ENCODE measurements at regions not wholly inside any gene's neighbourhood (a gene's known extent, or its start where the extent isn't known, plus 50 kb on each side); places are given as distances from the start of the nearest gene placed in this dataset.

DNA sequence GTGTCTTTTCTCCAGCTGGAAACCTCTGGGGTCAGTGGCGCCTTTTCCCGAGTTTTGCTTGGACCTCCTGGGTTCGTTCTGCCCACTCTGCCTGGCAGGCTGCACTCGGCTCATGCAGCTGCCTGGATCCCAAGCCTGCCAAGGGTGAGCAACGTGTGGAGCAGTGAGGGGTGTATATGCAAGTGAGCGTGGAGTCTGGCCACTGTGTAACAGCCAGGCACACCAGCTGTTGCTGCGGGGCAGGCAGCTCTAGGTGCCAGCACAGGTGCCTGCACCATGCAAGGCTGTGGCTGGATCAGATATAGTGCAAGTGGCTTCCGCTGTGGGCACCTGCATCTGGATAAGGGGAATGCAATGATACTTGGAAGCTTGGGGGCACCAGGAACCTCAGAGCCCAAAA lies 699.4 kb downstream of the SLITRK1 start:
- Mint-ChIP-seq H3K4me3 (ENCODE audit: unreplicated experiment) (no peak overlapping the region), H3K4me1 (ENCODE audit: insufficient read depth, unreplicated experiment) (no peaks in the 10 kb centered on the region), H3K27ac (ENCODE audit: low read depth, unreplicated experiment) (no peak overlapping the region), H3K27me3 (ENCODE audit: insufficient read depth, unreplicated experiment) (no peaks in the 10 kb centered on the region), H3K9me3 (ENCODE audit: unreplicated experiment) (no peaks in the 10 kb centered on the region), H3K36me3 (ENCODE audit: insufficient read depth, unreplicated experiment) (no peaks in the 10 kb centered on the region)
- ChIA-PET POLR2A (no interaction called here), CTCF (interaction anchor here (1.1 kb wide), 1 partner anchor 11 kb away, joined by 5 read pairs; no protein-coding TSS in a partner anchor)
- no TSS peak for BruUV-seq (replicated peaks)
- intact Hi-C loops (cut with micrococcal nuclease), result no loop called here
- DNase-seq (ENCODE audit: unreplicated experiment), result no peak
- TF ChIP-seq CTCF (IDR thresholded peaks at IDR 0.05; ENCODE audit: unreplicated experiment), result no peak

DNA sequence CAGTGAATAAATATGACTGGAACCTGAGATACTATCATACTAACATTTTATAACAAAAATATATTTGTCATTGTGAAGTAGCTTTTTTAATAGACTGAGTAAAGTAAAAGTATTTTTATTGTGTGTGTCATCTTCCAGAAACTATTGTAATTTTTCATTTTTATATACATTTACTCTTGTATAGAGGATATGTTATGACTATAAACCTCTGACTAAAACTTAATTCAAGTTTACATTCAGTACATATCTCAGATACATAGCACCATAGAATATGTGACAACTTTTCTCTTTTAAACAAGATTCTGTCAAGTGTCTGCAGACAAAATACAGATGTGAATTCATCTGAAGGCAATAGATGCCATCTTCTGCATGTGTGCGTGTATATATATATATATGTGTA lies 704.3 kb downstream of the SLITRK1 start:
- POLR2A ChIA-PET, result interaction anchor here (0.6 kb wide), 1 partner anchor 64 kb away, joined by 3 read pairs; no protein-coding TSS in a partner anchor
- peaks cover 8% of the 10 kb centered on the region for H3K9me3 Mint-ChIP-seq (ENCODE audit: unreplicated experiment)
- no peaks in the 10 kb centered on the region for H3K4me1 Mint-ChIP-seq (ENCODE audit: insufficient read depth, unreplicated experiment)
- no peaks in the 10 kb centered on the region for H3K27me3 Mint-ChIP-seq (ENCODE audit: insufficient read depth, unreplicated experiment)
- intact Hi-C loops (cut with micrococcal nuclease), result no loop called here
- CTCF ChIA-PET, result no interaction called here
- no peak for TF ChIP-seq CTCF (IDR thresholded peaks at IDR 0.05; ENCODE audit: unreplicated experiment)
- no peaks in the 10 kb centered on the region for H3K36me3 Mint-ChIP-seq (ENCODE audit: insufficient read depth, unreplicated experiment)
- no peak overlapping the region for H3K27ac Mint-ChIP-seq (ENCODE audit: low read depth, unreplicated experiment)
- no TSS peak for BruUV-seq (replicated peaks)
- no peak for DNase-seq (ENCODE audit: unreplicated experiment)
- H3K4me3 Mint-ChIP-seq (ENCODE audit: unreplicated experiment), result no peak overlapping the region

- no peaks in the 10 kb centered on the region for H3K27me3 Mint-ChIP-seq (ENCODE audit: insufficient read depth, unreplicated experiment)
- BruUV-seq (replicated peaks), result no TSS peak
- peaks cover 11% of the 10 kb centered on the region for H3K9me3 Mint-ChIP-seq (ENCODE audit: unreplicated experiment)
- DNase-seq (ENCODE audit: unreplicated experiment), result no peak
- H3K27ac Mint-ChIP-seq (ENCODE audit: low read depth, unreplicated experiment), result no peak overlapping the region
- peaks cover 6% of the 10 kb centered on the region for H3K36me3 Mint-ChIP-seq (ENCODE audit: insufficient read depth, unreplicated experiment)
- ChIA-PET CTCF (no interaction called here), POLR2A (no interaction called here)
- no peak for TF ChIP-seq CTCF (IDR thresholded peaks at IDR 0.05; ENCODE audit: unreplicated experiment)
- intact Hi-C loops (cut with micrococcal nuclease), result no loop called here
- H3K4me1 Mint-ChIP-seq (ENCODE audit: insufficient read depth, unreplicated experiment), result no peaks in the 10 kb centered on the region
- H3K4me3 Mint-ChIP-seq (ENCODE audit: unreplicated experiment), result no peak overlapping the region
Measured at GRCh38 chr13:83168590-83168989, 713.7 kb downstream of the SLITRK1 start.

GRCh38 chr13:83167203-83167602 lies 715.1 kb downstream of the SLITRK1 start:
- peaks cover 3% of the 10 kb centered on the region for H3K9me3 Mint-ChIP-seq (ENCODE audit: unreplicated experiment)
- TF ChIP-seq CTCF (IDR thresholded peaks at IDR 0.05; ENCODE audit: unreplicated experiment), result no peak
- H3K27me3 Mint-ChIP-seq (ENCODE audit: insufficient read depth, unreplicated experiment), result no peaks in the 10 kb centered on the region
- no peaks in the 10 kb centered on the region for H3K4me1 Mint-ChIP-seq (ENCODE audit: insufficient read depth, unreplicated experiment)
- no peak for DNase-seq (ENCODE audit: unreplicated experiment)
- no TSS peak for BruUV-seq (replicated peaks)
- peaks cover 2% of the 10 kb centered on the region for H3K36me3 Mint-ChIP-seq (ENCODE audit: insufficient read depth, unreplicated experiment)
- no peak overlapping the region for H3K27ac Mint-ChIP-seq (ENCODE audit: low read depth, unreplicated experiment)
- ChIA-PET CTCF (no interaction called here), POLR2A (no interaction called here)
- intact Hi-C loops (cut with micrococcal nuclease), result no loop called here
- H3K4me3 Mint-ChIP-seq (ENCODE audit: unreplicated experiment), result no peak overlapping the region
